Hepatocyte (in vitro differentiated cells): ENCODE measurements at regions not wholly inside any gene's neighbourhood (a gene's known extent, or its start where the extent isn't known, plus 50 kb on each side); places are given as distances from the start of the nearest gene placed in this dataset.

Experiments
- CTCF ChIP-seq: fragments of 200-600 bp; sonication (generic); IDR thresholded peaks from 2 replicates; pipeline ENCODE4 v1.5.1; 2016; ENCODE audit warnings: antibody characterized with exemption, mild to moderate bottlenecking; ENCODE audit not compliant: poor library complexity
- EZH2 ChIP-seq: fragments of 200-600 bp; sonication (generic); IDR thresholded peaks from 2 replicates; pipeline ENCODE4 v1.6.1; 2016; ENCODE audit warnings: antibody characterized with exemption, mild to moderate bottlenecking, borderline replicate concordance
- EZH2phosphoT487 ChIP-seq: fragments of 200-600 bp; sonication (generic); IDR thresholded peaks from one replicate; pipeline ENCODE4 v1.6.1; 2018; ENCODE audit warnings: antibody characterized with exemption, mild to moderate bottlenecking, low read depth, moderate library complexity; ENCODE audit not compliant: unreplicated experiment, severe bottlenecking

GRCh38 chr4:12691168-12691567 lies 793.0 kb downstream of the RAB28 start:
- no peak for TF ChIP-seq CTCF
- TF ChIP-seq EZH2, result no peak
- TF ChIP-seq EZH2phosphoT487, result no peak
